DND-41 (cell line): ENCODE measurements at regions not wholly inside any gene's neighbourhood (a gene's known extent, or its start where the extent isn't known, plus 50 kb on each side); places are given as distances from the start of the nearest gene placed in this dataset.

Experiments used
- ATAC-seq: fragments of 200-7000 bp; cut with Tn5 transposase; 3 replicates; pipeline ENCODE4 v1.9.1; 2021; ENCODE audit warnings: low read depth; ENCODE audit not compliant: insufficient read depth
- DNase-seq: peaks from one replicate; pipeline ENCODE4 v3.0.0-alpha.2; 2020
- H2AFZ ChIP-seq: 2 replicates; pipeline ENCODE4 v1.6.0; 2012; ENCODE audit warnings: low read depth, low read length
- H3K27ac ChIP-seq: 2 replicates; pipeline ENCODE4 v1.5.1; 2012; ENCODE audit warnings: low read length, inconsistent platforms
- H3K27me3 ChIP-seq: fragments of 200-600 bp; sonication (generic); 2 replicates; pipeline ENCODE4 v1.6.0; 2012; ENCODE audit warnings: low read length, mild to moderate bottlenecking, inconsistent platforms; ENCODE audit not compliant: insufficient read depth, poor library complexity
- H3K36me3 ChIP-seq: 2 replicates; pipeline ENCODE4 v1.5.1; 2012; ENCODE audit warnings: low read length, inconsistent platforms; ENCODE audit not compliant: insufficient read depth
- H3K4me1 ChIP-seq: 2 replicates; pipeline ENCODE4 v1.5.1; 2012; ENCODE audit warnings: mild to moderate bottlenecking, low read length; ENCODE audit not compliant: insufficient read depth
- H3K4me2 ChIP-seq: 2 replicates; pipeline ENCODE4 v1.6.0; 2012; ENCODE audit warnings: mild to moderate bottlenecking, moderate library complexity, low read length, inconsistent platforms; ENCODE audit not compliant: insufficient read depth
- H3K4me3 ChIP-seq, 2 experiments: fragments of 200-600 bp in 1 of 2; shearing (Covaris generic) in 1 of 2; 2 replicates each; pipeline ENCODE4 v1.5.1; 2012 to 2016; ENCODE audit warnings: inconsistent platforms in 2 of 2, low read length in 2 of 2, mild to moderate bottlenecking in 2 of 2, low read depth in 1 of 2, moderate library complexity in 1 of 2
- H3K79me2 ChIP-seq: 2 replicates; pipeline ENCODE4 v1.6.0; 2012; ENCODE audit warnings: low read length, inconsistent platforms; ENCODE audit not compliant: insufficient read depth
- H3K9ac ChIP-seq: 2 replicates; pipeline ENCODE4 v1.6.0; 2012; ENCODE audit warnings: low read depth, mild to moderate bottlenecking, inconsistent platforms, low read length, moderate library complexity
- H3K9me3 ChIP-seq: 2 replicates; pipeline ENCODE4 v1.5.1; 2012; ENCODE audit warnings: low read length, moderate library complexity, mild to moderate bottlenecking, inconsistent platforms; ENCODE audit not compliant: insufficient read depth, severe bottlenecking
- H4K20me1 ChIP-seq: 2 replicates; pipeline ENCODE4 v1.6.0; 2012; ENCODE audit warnings: low read length; ENCODE audit not compliant: insufficient read depth
- EZH2 ChIP-seq: IDR thresholded peaks from 3 replicates; pipeline ENCODE4 v1.6.1; 2012; ENCODE audit warnings: borderline replicate concordance, low read depth, mild to moderate bottlenecking, moderate library complexity, low read length, inconsistent platforms; ENCODE audit not compliant: severe bottlenecking
- TF ChIP-seq, protein P1 (sequence below): IDR thresholded peaks from 2 replicates; pipeline ENCODE4 v1.5.1; 2012; ENCODE audit warnings: borderline replicate concordance, low read length, moderate library complexity, mild to moderate bottlenecking; ENCODE audit not compliant: poor library complexity, severe bottlenecking; ENCODE audit errors: extremely low read depth

DNA sequence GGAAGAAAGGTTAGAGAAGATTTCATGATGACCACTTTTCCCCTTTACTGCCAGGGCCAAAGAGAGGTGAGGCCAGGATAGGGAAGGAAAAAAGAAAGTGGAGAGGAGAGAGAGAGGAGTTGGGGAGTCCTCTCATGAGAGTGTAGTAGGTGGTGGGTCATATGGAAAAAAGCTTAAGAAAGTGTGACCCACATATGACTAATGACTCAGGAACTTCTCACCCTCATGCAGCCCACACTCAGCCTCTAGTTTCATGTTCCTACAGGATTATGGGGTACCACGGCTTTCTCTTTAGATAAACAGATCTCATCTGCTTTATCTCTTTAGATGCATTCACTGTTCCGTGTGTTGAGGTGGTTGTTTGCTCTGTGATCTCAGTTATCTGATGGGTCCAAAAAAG, 462.5 kb upstream of the IGFBP3 start:
- no peaks in the 10 kb centered on the region for H4K20me1 ChIP-seq
- TF ChIP-seq, protein P1, sequence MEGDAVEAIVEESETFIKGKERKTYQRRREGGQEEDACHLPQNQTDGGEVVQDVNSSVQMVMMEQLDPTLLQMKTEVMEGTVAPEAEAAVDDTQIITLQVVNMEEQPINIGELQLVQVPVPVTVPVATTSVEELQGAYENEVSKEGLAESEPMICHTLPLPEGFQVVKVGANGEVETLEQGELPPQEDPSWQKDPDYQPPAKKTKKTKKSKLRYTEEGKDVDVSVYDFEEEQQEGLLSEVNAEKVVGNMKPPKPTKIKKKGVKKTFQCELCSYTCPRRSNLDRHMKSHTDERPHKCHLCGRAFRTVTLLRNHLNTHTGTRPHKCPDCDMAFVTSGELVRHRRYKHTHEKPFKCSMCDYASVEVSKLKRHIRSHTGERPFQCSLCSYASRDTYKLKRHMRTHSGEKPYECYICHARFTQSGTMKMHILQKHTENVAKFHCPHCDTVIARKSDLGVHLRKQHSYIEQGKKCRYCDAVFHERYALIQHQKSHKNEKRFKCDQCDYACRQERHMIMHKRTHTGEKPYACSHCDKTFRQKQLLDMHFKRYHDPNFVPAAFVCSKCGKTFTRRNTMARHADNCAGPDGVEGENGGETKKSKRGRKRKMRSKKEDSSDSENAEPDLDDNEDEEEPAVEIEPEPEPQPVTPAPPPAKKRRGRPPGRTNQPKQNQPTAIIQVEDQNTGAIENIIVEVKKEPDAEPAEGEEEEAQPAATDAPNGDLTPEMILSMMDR: no peak
- no peak for TF ChIP-seq EZH2
- no peak for DNase-seq

DNA sequence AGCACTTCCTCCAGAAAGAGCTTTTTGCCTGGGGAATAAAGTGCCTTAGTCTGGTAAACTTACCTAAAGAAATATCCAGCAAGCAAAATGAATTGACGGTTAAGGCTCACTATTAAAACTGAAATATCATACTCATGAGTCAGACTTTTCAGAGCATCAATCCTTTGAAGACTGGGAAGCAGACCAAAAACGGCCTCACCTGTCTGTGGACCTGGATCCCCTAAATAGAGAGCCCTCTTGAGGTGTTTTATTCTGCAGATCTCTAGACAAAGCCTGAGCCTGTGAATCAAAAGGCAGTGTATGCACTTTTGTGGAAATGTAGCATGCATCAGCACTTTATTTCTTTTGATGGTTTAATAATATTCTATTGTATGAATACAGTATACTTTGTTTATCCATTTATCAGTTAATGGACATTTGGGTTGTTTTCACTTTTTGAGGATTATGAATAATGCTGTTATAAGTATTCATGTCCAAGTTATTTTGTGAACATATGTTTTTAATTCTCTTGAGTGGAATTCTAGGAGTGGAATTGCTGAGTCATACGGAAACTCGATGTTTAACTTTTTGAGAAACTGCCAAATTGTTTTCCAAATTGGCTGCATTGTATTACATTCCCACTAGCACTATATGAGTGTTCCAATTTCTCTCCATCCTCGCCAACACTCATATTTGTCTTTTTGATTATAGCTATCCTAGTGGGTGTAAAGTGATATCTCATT, 449.0 kb upstream of the IGFBP3 start:
- ATAC-seq: no peak

More for the DNA sequence above, 462.5 kb upstream of the IGFBP3 start:
- Histone ChIP-seq H3K4me3 (no peak overlapping the region), H3K27me3 (no peaks in the 10 kb centered on the region), H3K79me2 (no peaks in the 10 kb centered on the region), H3K9ac (no peak overlapping the region), H3K36me3 (no peaks in the 10 kb centered on the region), H3K4me2 (no peak overlapping the region), H3K27ac (no peak overlapping the region), H2AFZ (no peak overlapping the region), H3K4me1 (no peaks in the 10 kb centered on the region), H3K9me3 (no peaks in the 10 kb centered on the region)
- ATAC-seq: no peak

DNA sequence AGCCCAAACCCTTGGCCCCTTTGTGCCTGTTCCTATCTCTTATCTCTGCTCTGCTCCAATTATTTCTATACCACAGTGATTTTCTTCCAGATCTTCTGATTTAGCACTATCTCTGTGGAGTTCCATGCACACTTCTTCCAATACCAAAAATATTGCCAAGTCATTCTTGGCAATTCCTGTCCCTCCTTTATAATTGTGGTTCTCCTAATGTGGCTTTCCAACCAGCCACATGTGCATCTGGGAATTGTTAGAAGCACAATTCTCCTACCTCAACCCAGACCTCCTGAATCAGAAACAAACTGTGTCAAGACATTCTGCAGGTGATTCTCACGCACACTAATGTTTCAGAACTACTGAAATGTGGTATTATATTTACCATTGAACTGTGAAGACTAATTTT, 447.8 kb upstream of the IGFBP3 start:
- H4K20me1 ChIP-seq: no peaks in the 10 kb centered on the region
- no peak overlapping the region for H3K4me3 ChIP-seq
- H3K4me2 ChIP-seq: no peak overlapping the region
- no peak for ATAC-seq
- H3K79me2 ChIP-seq: no peaks in the 10 kb centered on the region
- no peak for DNase-seq
- no peaks in the 10 kb centered on the region for H3K27me3 ChIP-seq
- H3K36me3 ChIP-seq: no peaks in the 10 kb centered on the region
- TF ChIP-seq, protein P1: no peak
- no peak for TF ChIP-seq EZH2
- no peak overlapping the region for H3K9ac ChIP-seq
- H3K9me3 ChIP-seq: no peaks in the 10 kb centered on the region
- no peak overlapping the region for H3K27ac ChIP-seq
- H3K4me1 ChIP-seq: no peaks in the 10 kb centered on the region
- no peak overlapping the region for H2AFZ ChIP-seq

More for the DNA sequence above, 449.0 kb upstream of the IGFBP3 start:
- no peak overlapping the region for H3K27ac ChIP-seq
- H2AFZ ChIP-seq: no peak overlapping the region
- H3K4me3 ChIP-seq: no peak overlapping the region
- H3K9ac ChIP-seq: no peak overlapping the region
- no peaks in the 10 kb centered on the region for H3K27me3 ChIP-seq
- TF ChIP-seq EZH2: no peak
- TF ChIP-seq, protein P1: no peak
- H3K36me3 ChIP-seq: no peaks in the 10 kb centered on the region
- H3K4me1 ChIP-seq: no peaks in the 10 kb centered on the region
- no peak overlapping the region for H3K4me2 ChIP-seq
- no peaks in the 10 kb centered on the region for H3K79me2 ChIP-seq
- no peaks in the 10 kb centered on the region for H3K9me3 ChIP-seq
- H4K20me1 ChIP-seq: no peaks in the 10 kb centered on the region
- no peak for DNase-seq

DNA sequence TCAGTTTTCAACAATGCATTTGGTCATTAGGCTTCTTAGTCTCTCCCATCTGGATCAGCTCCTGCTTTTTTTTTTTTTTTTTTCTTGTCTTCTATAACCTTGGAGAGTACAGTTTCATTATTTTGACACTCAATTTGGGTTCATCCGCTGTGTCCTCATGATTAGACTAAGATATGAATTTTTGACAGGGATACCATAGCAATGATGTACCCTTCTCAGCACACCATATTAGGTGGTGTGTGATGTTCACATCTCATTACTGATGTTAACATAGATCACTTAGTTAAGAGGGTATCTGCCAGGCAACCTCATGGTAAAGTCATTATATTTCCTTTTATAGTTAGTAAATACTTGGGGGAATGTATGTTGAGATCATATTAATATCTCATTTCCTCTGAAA, 445.5 kb upstream of the IGFBP3 start:
- Histone ChIP-seq H4K20me1 (no peaks in the 10 kb centered on the region), H3K79me2 (no peaks in the 10 kb centered on the region), H3K27me3 (no peaks in the 10 kb centered on the region), H2AFZ (no peak overlapping the region), H3K36me3 (no peaks in the 10 kb centered on the region), H3K9ac (no peak overlapping the region), H3K4me1 (no peaks in the 10 kb centered on the region), H3K27ac (no peak overlapping the region), H3K4me2 (no peak overlapping the region), H3K4me3 (no peak overlapping the region), H3K9me3 (no peaks in the 10 kb centered on the region)
- no peak for DNase-seq
- ATAC-seq: no peak
- no peak for TF ChIP-seq EZH2
- TF ChIP-seq, protein P1: no peak
